ENCODE measurements at regions not wholly inside any gene's neighbourhood (a gene's known extent, or its start where the extent isn't known, plus 50 kb on each side); places are given as distances from the start of the nearest gene placed in this dataset.
"Not testable (repeated sequence)": the region's sequence is repeated elsewhere in the genome, so short reads cannot be mapped to it uniquely, and the experiment has no call there.

DNA sequence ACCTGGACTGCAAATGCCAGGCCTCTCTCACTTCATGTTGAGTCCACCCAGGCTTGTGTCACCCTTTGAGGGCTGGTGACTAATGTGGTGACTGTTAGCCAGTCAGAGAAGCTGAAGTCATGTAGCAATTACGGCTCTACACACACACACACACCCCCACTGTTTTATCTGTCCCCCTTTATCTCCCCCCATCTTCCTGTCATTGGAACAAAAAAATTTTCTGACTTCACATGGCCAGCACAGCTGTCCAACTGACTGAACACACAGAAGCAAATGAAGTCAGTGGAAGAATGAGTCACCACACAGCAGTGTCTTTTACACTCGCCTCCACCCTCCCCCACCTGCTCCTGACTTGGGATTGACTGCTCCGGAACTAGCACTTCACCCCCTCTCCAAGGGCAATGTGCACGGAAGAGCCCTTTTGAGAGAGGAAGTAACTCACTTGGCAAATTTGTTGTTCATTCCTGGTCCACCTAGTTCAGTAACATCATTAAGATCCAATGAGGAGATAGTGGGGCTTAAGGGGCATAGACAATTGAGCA, 198.0 kb downstream of the RNF144B start:
- intact Hi-C loops (cut with DNase I), result no loop called here
- DNase-seq (ENCODE audit: low spot score), result no peak

DNA sequence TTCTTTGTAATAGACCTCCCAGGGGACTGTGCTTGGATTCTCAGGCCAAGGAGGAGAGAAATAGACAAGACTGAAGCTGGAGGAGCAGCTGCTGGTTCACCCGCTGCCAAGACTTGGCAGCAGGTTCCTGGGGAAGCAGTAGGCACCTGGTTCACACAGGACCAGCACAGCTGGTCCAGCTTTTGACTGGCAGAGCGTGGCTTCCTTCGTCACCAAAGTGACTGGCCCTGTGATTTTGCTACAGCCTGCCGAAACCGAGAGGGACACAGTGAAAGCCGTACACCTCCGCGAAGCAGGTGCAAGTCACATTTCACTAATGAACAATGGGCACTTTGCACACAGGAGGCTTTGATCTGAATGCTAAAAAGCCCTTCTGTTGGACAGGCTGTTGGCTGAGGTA, 199.0 kb downstream of the RNF144B start:
- intact Hi-C loops (cut with DNase I), result no loop called here

DNA sequence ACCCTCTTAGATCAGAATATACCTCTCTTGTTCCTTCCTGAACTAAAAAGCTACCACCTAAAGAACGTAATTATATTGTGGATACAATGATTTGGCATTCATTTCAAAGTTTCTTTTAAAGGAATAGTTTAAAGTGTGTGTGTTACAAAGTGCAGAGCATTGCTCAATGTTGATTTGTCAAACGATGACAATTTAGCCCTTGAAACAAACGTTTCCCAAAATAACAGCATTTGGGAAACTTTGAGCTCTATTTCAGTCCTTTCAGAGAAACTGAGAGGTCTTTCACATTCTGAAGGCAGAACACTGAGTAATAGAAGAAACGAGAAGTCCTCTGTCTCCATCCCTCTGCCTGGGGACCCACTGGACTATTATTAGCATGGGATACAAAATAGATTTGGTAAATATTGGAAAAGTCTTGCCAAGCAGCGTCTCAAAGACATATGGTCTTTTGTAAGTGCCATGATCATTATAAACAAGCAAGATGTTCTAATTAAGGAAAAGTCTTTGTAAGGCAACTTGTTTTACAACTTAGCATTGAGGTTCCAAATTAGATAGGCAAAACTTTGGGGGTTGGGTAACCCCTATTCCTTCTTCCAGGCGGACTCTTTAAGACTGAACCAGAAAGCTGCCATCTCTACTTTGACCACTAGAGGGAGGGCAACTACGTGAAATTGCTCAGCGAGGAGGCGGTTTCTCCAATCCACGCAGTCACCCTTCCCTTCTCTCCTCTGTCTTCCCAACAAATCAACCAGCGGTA, 208.8 kb downstream of the RNF144B start:
- DNase-seq (ENCODE audit: low spot score), result no peak
- intact Hi-C loops (cut with DNase I), result loop anchor here (10.0 kb wide), 1 partner anchor 1459 kb away; no protein-coding TSS in a partner anchor

More for the DNA sequence above, 199.0 kb downstream of the RNF144B start:
- no peak for DNase-seq (ENCODE audit: low spot score)

DNA sequence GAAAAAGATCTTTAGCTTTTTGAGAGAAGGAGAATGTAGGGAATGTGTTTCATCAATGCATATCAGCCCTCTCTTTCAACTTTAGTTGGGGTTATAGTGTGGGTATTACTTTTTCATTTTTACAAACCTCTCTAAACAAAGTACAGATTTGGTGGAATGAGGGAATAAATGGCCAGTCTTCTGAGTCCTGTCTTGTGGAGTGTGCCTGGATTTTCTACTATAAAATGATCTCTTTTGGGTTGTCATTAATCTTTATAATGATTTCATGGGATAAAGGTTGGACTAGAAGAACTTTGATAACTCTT, 209.3 kb downstream of the RNF144B start:
- DNase-seq (ENCODE audit: low spot score), result no peak
- intact Hi-C loops (cut with DNase I), result loop anchor here (10.0 kb wide), 1 partner anchor 1458 kb away; no protein-coding TSS in a partner anchor

DNA sequence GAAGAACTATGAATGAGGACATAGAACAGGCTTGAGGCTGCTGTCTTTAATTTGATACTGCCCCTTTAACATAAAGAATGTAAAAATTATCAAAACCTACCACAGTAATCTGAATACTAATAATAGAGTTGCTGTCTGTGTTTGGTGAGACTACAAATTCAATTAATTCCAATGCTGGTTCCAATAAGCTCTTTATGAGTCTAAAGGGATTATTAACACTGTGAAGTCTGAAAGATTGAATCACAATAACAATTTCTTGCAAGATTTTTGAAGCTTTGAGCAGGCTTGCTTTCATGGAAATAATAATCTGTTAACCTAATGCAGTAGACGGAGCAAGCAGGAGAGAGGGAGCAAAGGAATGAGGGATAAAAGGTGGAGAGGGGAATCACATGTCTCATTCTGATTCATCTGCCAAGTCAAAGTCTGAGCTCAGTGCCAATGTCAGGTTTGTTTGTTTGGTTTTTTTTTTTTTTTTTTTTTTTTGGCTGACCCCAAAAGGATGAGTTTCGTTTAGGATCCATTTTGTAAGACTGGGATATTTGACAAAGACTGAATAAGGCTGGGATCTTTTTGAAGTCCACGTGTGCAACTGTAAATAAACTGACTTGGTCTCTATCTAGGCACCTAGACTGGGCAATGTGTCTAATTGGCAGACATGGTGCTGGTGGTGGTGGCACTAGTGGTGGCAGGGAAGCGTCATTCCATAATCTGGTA, 211.6 kb downstream of the RNF144B start:
- no peak for DNase-seq (ENCODE audit: low spot score)
- intact Hi-C loops (cut with DNase I), result loop anchor here (10.0 kb wide), 1 partner anchor 1456 kb away; no protein-coding TSS in a partner anchor

DNA sequence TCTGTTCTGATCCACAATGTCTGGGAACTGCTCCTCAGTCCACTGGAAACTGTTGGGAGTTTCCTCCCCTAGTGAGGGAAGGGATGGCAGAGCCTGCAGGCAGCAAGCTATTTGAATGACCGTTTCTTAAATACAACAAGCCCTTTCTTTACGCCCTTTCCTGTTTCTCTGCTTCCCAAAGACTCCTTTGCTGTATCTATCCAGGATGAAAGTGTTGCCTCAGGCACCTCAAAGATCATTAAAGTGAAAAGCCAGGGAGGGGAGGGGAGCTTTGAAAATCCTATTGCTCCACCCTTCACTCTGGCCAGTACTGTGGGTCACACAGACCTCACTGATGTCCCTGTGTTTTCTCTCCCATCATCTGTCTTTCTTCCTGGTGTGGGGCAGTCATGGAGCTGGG, 213.1 kb downstream of the RNF144B start:
- no peak for DNase-seq (ENCODE audit: low spot score)
- intact Hi-C loops (cut with DNase I), result no loop called here

DNA sequence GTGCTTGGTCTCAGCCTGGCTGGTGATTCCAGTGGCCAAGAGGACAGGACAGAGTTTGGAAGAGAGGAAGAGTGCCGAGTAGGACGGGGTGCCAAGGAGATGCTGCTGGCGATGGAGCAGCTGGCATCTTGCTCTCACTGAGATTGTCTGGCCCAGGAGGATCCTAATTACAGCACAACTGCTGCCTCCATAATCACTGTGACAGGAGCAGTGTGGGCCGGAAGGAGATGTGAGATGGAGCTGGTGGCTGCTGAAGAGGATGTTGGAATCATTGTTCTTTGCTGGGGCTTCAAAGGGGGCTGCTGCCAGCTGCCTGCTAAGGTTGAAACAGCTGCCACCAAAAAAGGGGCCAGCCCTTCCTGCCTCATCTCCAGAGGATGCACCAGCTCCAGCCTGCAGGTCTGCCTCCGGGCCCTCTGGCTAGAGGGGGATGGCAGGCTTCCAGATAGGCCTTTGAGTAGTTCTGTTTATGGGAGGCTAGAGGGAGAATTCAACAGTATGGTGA, 214.4 kb downstream of the RNF144B start:
- intact Hi-C loops (cut with DNase I), result no loop called here
- DNase-seq (ENCODE audit: low spot score), result no peak

DNA sequence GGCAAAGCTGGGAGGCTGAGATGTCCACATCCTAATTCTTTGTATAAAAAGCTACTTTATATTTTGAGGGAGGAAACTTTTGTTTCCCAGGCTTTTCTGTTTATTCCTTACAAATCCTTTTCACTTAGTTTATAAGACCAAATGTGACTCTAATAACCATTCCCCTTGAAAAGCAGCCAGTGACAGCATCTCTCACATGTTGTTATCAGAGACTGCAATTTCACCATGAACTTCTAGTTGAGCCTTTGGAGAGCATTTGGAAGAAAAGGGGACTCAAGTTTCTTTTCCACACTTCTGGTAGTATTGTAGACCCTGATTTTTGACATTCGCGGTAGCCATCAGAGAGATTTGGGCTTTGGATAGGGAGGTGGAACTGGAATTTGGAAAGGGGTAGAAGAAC, 215.8 kb downstream of the RNF144B start:
- DNase-seq (ENCODE audit: low spot score), result no peak
- intact Hi-C loops (cut with DNase I), result no loop called here

DNA sequence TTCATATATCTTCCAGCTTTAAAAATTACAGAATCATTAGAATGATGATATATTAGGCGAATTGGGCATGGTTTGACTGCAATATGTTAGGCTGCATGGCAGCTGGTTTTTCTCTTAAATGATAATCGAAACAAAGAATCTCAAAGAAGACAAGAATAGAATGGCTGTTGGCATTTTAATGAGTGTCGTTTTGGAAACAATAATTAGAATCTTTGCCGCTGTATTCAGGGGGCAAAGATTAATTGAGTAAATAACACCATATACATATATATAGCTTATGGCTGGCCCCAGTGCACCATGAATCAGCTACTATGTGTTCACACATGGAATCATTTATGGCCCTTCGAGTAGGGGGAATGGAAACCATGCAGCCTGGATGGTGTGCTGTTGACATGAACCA, 216.2 kb downstream of the RNF144B start:
- intact Hi-C loops (cut with DNase I), result no loop called here

DNA sequence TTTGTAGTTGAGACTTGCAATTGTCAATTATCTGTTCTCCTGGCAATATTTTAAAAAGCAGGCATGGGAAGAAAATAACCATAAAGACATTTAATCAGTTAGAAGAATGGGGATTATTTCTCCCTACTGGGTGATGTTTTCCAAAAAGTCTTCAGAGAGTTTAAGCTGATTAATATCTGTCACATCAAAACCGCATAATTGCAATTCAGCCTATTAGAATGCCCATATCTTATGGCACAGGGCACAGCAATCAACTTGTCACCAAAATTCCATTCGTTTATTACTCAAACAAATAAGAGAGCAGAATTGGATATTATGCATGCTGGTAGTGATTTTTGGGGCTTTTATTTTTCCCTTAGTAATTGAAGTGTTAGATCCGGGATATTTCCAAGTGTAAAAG, 218.7 kb downstream of the RNF144B start:
- intact Hi-C loops (cut with DNase I), result no loop called here

More for the DNA sequence above, 216.2 kb downstream of the RNF144B start:
- no peak for DNase-seq (ENCODE audit: low spot score)

DNA sequence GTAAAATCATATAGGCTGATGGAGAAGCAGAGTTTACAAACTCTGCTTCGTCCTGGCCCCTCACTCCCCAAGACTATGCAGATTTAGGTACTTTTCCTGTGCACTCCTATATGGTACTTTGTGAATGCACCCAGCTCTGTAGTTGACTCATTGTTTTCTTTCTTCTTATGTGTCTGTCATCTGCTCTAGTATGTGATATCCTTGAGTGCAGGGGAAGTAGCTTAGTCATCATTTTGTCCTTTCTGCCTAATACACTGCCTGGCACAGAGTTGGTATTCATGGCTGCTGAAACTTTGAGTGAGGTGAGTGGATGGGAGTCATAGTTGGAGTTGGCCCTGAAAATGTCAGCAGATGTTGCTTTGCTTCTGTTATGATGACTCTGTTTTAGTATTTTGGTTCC, 222.6 kb downstream of the RNF144B start:
- no peak for DNase-seq (ENCODE audit: low spot score)
- intact Hi-C loops (cut with DNase I), result no loop called here

More for the DNA sequence above, 218.7 kb downstream of the RNF144B start:
- no peak for DNase-seq (ENCODE audit: low spot score)

DNA sequence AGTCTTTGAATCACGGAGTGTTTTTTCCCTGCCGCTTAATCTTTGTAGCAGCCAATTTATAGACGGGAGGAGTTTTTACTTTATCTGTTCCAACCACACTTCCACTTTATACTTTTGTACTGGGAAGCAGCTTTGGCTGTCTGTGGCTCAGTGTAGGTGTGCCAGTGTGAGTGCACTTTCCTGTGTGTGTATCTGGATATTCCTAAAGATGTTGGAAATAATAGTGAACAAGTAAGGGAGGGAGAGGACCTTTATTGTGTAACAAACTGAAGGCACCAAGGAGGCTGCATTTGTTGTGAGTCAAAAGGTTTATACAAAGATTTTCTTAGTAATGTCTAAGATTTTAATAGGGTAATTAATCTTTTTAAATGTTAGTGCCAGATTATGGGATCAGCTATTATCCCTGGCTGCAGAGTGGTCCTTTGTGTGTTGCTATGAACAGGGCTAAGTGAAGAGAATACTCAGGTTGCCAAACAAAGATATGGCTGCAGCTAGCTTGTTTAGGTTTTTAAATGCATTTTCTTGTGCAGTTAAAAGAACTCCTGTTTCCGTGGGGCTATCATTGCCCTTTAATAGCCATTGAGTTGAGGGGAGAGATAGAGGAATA, 226.3 kb downstream of the RNF144B start:
- intact Hi-C loops (cut with DNase I), result no loop called here
- DNase-seq (ENCODE audit: low spot score), result no peak

DNA sequence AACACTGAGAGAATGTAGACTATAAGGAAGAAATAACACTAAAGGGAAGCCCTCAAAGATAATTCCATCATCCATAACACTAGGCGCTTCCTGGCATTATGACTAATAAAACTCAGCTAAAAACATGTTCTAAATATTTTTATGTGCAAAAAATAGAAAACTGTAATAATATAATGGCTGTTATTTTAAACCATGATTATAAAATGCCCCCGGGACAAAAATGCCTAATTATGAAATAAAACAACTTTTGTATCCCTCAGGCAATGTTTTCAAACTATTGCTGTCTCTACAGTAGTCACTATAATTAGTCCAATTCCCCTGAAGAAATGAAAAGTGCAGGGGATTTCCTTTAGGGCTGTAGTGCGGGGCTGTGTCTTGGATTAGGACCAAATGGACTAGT, 242.4 kb downstream of the RNF144B start:
- DNase-seq (ENCODE audit: low spot score), result no peak
- intact Hi-C loops (cut with DNase I), result no loop called here

DNA sequence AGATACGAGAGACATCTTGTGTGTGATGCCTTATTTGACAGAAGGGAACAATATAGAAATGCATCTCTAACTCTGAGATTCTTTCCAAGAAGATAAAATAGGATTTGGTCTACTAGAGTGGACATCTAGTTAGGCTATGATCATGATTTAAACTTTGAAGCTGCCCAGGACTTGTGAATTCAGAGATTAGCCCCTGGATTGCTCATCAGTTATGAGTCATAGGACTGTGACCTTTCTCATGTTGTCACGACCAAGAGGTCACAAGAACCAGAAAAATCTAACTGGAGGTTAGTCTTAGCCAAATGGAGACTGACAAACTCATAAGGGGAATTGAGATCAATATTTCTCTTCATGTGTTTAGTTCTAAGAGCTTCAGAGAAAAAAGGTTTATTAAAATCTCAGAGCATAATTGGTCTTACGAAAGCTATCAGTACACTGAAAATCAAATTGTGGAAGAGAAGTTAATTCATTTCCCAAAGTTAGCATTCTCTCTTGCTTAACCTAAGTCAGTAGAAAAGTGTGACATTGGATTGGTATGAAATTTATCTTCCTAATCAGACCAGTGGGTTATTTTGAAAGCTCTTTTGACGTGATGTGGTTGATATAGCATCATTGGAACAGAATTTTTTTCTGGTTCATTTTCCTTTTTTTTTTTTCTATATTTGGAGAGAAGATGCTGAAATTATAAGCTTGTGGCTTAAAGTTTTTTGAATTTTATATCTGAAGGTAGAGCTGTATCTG, 245.7 kb downstream of the RNF144B start:
- intact Hi-C loops (cut with DNase I), result no loop called here
- DNase-seq (ENCODE audit: low spot score), result no peak

DNA sequence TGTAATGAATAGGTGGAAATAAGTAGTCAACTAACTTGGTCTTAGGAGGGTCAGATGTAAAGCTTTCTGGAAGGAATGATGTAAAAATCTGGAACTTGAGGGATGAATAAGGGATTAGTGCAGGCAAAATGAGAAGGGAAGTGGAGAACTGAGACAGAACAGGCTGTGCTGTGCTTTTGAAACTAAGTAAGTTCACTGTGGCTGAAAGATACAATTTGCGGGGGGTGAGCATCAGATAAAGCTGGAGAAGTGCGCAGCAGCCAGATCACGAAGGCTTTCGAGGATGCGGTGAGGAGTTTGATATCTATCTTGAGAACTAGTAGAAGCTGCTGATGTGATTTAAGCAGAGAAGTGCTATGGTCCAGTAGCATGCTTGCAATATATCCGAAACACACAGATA, 247.8 kb downstream of the RNF144B start:
- intact Hi-C loops (cut with DNase I), result no loop called here
- DNase-seq (ENCODE audit: low spot score), result no peak

DNA sequence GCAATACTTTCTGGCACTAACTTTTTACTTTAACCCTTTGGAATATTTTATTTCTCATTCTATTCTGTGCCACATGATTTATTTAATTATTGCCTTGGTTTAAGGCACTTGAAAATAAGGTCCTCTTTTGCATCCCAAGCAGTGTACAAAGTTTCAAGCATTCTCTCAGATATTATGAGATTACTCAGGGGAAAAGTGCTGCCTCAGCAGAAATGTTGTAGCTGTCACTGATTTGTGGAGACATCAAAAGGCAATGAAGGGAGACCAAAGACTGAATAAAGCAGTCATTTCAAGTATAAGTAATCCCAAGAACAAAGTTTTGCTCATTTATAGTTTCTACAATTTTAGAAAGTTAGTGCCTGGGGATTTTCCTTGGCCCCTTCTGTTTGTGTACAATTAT, 253.0 kb downstream of the RNF144B start:
- no peak for DNase-seq (ENCODE audit: low spot score)
- intact Hi-C loops (cut with DNase I), result no loop called here

DNA sequence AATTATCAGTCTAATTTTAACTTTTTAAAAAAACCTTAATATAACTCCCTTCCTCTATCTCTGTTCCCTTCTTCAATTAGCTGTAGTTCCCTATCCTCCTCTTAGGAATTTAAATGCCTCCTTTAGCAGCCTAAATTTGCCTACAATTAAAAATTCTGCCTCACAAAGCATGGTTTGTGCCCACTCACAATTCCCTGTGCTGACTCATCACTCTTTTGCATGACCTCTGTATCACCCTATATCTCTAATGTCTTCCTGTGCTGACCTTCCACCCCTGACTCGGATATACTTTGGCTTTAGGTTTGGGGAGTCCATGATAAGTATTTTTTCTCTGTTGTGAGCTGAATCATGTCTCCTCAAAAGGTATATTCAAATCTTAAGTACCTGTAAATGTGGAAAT, 253.6 kb downstream of the RNF144B start:
- DNase-seq (ENCODE audit: low spot score), result no peak
- intact Hi-C loops (cut with DNase I), result no loop called here

DNA sequence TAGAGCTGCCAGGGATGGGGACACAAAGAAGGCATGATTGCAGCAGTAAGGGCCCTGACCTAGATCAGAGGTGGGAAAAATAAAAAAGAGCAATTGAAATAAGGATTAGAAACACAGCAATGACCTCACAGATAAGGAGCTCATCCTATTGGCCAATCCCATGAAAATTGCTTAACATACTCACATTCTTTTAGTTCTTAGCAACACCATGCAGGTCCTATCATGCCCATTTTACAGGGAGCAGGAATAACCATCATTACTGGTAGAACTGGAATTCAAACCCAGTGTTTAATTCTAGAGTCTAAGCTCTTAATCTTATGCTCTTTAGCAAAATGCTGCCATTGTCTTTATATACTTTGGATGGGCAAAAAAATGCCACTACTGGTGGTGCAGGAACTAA, 267.7 kb downstream of the RNF144B start:
- no peak for DNase-seq (ENCODE audit: low spot score)
- intact Hi-C loops (cut with DNase I), result no loop called here

DNA sequence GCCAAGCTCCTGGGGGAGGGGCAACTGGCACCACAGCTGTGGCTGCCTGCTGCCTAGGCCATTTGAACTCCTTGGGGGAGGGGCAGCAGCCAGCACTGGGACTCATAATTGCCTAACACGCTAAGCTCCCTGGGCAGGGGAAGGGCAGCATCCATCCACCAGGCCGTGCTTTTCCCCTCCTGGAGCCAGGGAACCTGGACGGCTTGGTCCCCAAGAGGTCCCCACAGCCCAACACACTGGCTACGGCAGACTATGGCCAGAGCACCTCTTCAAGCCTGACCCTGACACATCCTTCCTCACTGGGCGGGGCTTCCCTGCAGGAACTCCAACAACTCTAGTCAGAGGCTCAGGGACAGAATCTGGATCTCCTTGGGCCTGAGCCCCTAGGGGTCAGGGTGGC, 269.4 kb downstream of the RNF144B start:
- no peak for DNase-seq (ENCODE audit: low spot score)
- intact Hi-C loops (cut with DNase I), result no loop called here

DNA sequence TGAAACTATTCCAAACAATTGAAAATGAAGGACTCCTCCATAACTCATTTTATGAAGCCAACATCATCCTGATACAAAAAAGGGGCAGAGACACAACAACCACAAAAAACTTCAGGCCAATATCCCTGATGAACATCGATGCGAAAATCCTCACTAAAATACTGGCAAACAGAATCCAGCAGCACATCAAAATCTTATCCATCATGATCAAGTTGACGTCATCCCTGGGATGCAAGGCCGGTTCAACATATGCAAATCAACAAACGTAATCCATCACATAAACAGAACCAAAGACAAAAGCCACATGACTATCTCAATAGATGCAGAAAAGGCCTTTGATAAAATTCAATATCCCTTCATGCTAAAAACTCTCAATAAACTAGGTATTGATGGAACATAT, 272.8 kb downstream of the RNF144B start:
- not testable (repeated sequence) for DNase-seq (ENCODE audit: low spot score)

More for the DNA sequence above, 272.8 kb downstream of the RNF144B start:
- intact Hi-C loops (cut with DNase I), result not testable (repeated sequence)
